COLO668 (cell line): ENCODE measurements at regions not wholly inside any gene's neighbourhood (a gene's known extent, or its start where the extent isn't known, plus 50 kb on each side); places are given as distances from the start of the nearest gene placed in this dataset.
"Not testable (repeated sequence)": the region's sequence is repeated elsewhere in the genome, so short reads cannot be mapped to it uniquely, and the experiment has no call there.

Experiments used
- DNase-seq: peaks from one replicate; lab custom pipeline; 2025; ENCODE audit not compliant: unreplicated experiment; lab: John Stamatoyannopoulos, UW

GRCh38 chr9:106478312-106478711 is 384.7 kb upstream of the ZNF462 start:
- no peak for DNase-seq

- DNase-seq = no peak
These were observed 384.2 kb upstream of the ZNF462 start for GRCh38 chr9:106478727-106479126.

- DNase-seq = no peak
These were observed 383.3 kb upstream of the ZNF462 start for GRCh38 chr9:106479679-106480078.

GRCh38 chr9:106481013-106481609 is 381.9 kb upstream of the ZNF462 start:
- no peak for DNase-seq

GRCh38 chr9:106482733-106483132 is 380.2 kb upstream of the ZNF462 start:
- DNase-seq = no peak

- no peak for DNase-seq
These were observed 376.3 kb upstream of the ZNF462 start for GRCh38 chr9:106486685-106487084.

GRCh38 chr9:106487266-106487665 is 375.7 kb upstream of the ZNF462 start:
- no peak for DNase-seq

- not testable (repeated sequence) for DNase-seq
These were observed 370.8 kb upstream of the ZNF462 start for GRCh38 chr9:106492126-106492525.

GRCh38 chr9:106500171-106500570 is 362.8 kb upstream of the ZNF462 start:
- DNase-seq = no peak

- DNase-seq = not testable (repeated sequence)
These were observed 361.8 kb upstream of the ZNF462 start for GRCh38 chr9:106501210-106501609.

GRCh38 chr9:106502930-106503329 is 360.0 kb upstream of the ZNF462 start:
- no peak for DNase-seq

- no peak for DNase-seq
These were observed 359.2 kb upstream of the ZNF462 start for GRCh38 chr9:106503759-106504158.

GRCh38 chr9:106526716-106527204 is 336.2 kb upstream of the ZNF462 start:
- no peak for DNase-seq

- no peak for DNase-seq
These were observed 334.8 kb upstream of the ZNF462 start for GRCh38 chr9:106528158-106528557.

- no peak for DNase-seq
These were observed 333.4 kb upstream of the ZNF462 start for GRCh38 chr9:106529616-106530015.

GRCh38 chr9:106531491-106531890 is 331.5 kb upstream of the ZNF462 start:
- no peak for DNase-seq

GRCh38 chr9:106532306-106533015 is 330.5 kb upstream of the ZNF462 start:
- no peak for DNase-seq

- no peak for DNase-seq
These were observed 328.2 kb upstream of the ZNF462 start for GRCh38 chr9:106534800-106535199.

GRCh38 chr9:106535439-106535838 is 327.5 kb upstream of the ZNF462 start:
- no peak for DNase-seq

GRCh38 chr9:106557996-106558667 is 304.8 kb upstream of the ZNF462 start:
- no peak for DNase-seq

GRCh38 chr9:106560540-106560939 is 302.4 kb upstream of the ZNF462 start:
- no peak for DNase-seq

GRCh38 chr9:106575823-106576222 is 287.1 kb upstream of the ZNF462 start:
- DNase-seq = no peak
